ENCODE measurements at regions not wholly inside any gene's neighbourhood (a gene's known extent, or its start where the extent isn't known, plus 50 kb on each side); places are given as distances from the start of the nearest gene placed in this dataset.

GRCh38 chr16:9503251-9503984 is 412.0 kb downstream of the HAPSTR1 start:
- TF ChIP-seq CTCF (IDR thresholded peaks at IDR 0.05; ENCODE audit: unreplicated experiment) = no peak
- Mint-ChIP-seq H3K27ac (ENCODE audit: unreplicated experiment) (no peak overlapping the region), H3K27me3 (ENCODE audit: unreplicated experiment) (peaks cover 45% of the 10 kb centered on the region), H3K4me3 (ENCODE audit: low read depth, unreplicated experiment) (no peak overlapping the region), H3K9me3 (ENCODE audit: low read depth, unreplicated experiment) (peaks cover 3% of the 10 kb centered on the region), H3K36me3 (ENCODE audit: insufficient read depth, unreplicated experiment) (no peaks in the 10 kb centered on the region), H3K4me1 (ENCODE audit: low read depth, unreplicated experiment) (peaks cover 9% of the 10 kb centered on the region)
- intact Hi-C loops (cut with micrococcal nuclease; ENCODE audit: unreplicated experiment) = no loop called here
- CTCF ChIA-PET = interaction anchor here (0.6 kb wide), 1 partner anchor 220 kb away, joined by 4 read pairs; no protein-coding TSS in a partner anchor
- no TSS peak for BruUV-seq (replicated peaks)
- no peak for DNase-seq

- CTCF ChIA-PET = no interaction called here
- Mint-ChIP-seq H3K4me1 (ENCODE audit: low read depth, unreplicated experiment) (peaks cover 7% of the 10 kb centered on the region), H3K4me3 (ENCODE audit: low read depth, unreplicated experiment) (no peak overlapping the region), H3K36me3 (ENCODE audit: insufficient read depth, unreplicated experiment) (no peaks in the 10 kb centered on the region), H3K27ac (ENCODE audit: unreplicated experiment) (no peak overlapping the region), H3K9me3 (ENCODE audit: low read depth, unreplicated experiment) (peaks cover 4% of the 10 kb centered on the region), H3K27me3 (ENCODE audit: unreplicated experiment) (peaks cover 52% of the 10 kb centered on the region)
- intact Hi-C loops (cut with micrococcal nuclease; ENCODE audit: unreplicated experiment) = no loop called here
- no peak for DNase-seq
- no peak for TF ChIP-seq CTCF (IDR thresholded peaks at IDR 0.05; ENCODE audit: unreplicated experiment)
- BruUV-seq (replicated peaks) = no TSS peak
Observed at GRCh38 chr16:9508328-9508936, 417.0 kb downstream of the HAPSTR1 start.

GRCh38 chr16:9509663-9510062 is 418.2 kb downstream of the HAPSTR1 start:
- CTCF ChIA-PET = no interaction called here
- Mint-ChIP-seq H3K4me3 (ENCODE audit: low read depth, unreplicated experiment) (no peak overlapping the region), H3K27me3 (ENCODE audit: unreplicated experiment) (peaks cover 60% of the 10 kb centered on the region), H3K4me1 (ENCODE audit: low read depth, unreplicated experiment) (no peaks in the 10 kb centered on the region), H3K9me3 (ENCODE audit: low read depth, unreplicated experiment) (peaks cover 4% of the 10 kb centered on the region), H3K27ac (ENCODE audit: unreplicated experiment) (no peak overlapping the region), H3K36me3 (ENCODE audit: insufficient read depth, unreplicated experiment) (no peaks in the 10 kb centered on the region)
- no TSS peak for BruUV-seq (replicated peaks)
- DNase-seq = no peak
- intact Hi-C loops (cut with micrococcal nuclease; ENCODE audit: unreplicated experiment) = no loop called here
- no peak for TF ChIP-seq CTCF (IDR thresholded peaks at IDR 0.05; ENCODE audit: unreplicated experiment)

GRCh38 chr16:9511389-9511788 is 419.9 kb downstream of the HAPSTR1 start:
- no peaks in the 10 kb centered on the region for H3K36me3 Mint-ChIP-seq (ENCODE audit: insufficient read depth, unreplicated experiment)
- peaks cover 77% of the 10 kb centered on the region for H3K27me3 Mint-ChIP-seq (ENCODE audit: unreplicated experiment)
- no peak for TF ChIP-seq CTCF (IDR thresholded peaks at IDR 0.05; ENCODE audit: unreplicated experiment)
- intact Hi-C loops (cut with micrococcal nuclease; ENCODE audit: unreplicated experiment) = no loop called here
- no peak overlapping the region for H3K4me3 Mint-ChIP-seq (ENCODE audit: low read depth, unreplicated experiment)
- peaks cover 4% of the 10 kb centered on the region for H3K9me3 Mint-ChIP-seq (ENCODE audit: low read depth, unreplicated experiment)
- no peaks in the 10 kb centered on the region for H3K4me1 Mint-ChIP-seq (ENCODE audit: low read depth, unreplicated experiment)
- no TSS peak for BruUV-seq (replicated peaks)
- no peak overlapping the region for H3K27ac Mint-ChIP-seq (ENCODE audit: unreplicated experiment)
- DNase-seq = no peak
- CTCF ChIA-PET = no interaction called here

Data from Calu3 (cell line).